Activated CD8-positive, alpha-beta memory T cell treated with anti-CD3 and anti-CD28 coated beads, Interleukin-2, amount 10 ng/mL, durations not matched to agents 7 days and 5 days (primary cell): ENCODE measurements at regions not wholly inside any gene's neighbourhood (a gene's known extent, or its start where the extent isn't known, plus 50 kb on each side); places are given as distances from the start of the nearest gene placed in this dataset.

Experiments used
- ATAC-seq: fragments of 150-1000 bp; cut with Tn5 transposase; one replicate; pipeline ENCODE4 v1.10.0; 2021; ENCODE audit warnings: moderate library complexity
- CTCF ChIA-PET: fragments of 350-600 bp; sonication (Branson Sonifier 250); formaldehyde crosslinking; loops from one replicate; lab custom pipeline; 2021; ENCODE audit warnings: antibody characterized with exemption; lab: Charles Lee
- DNase-seq: peaks from one replicate; pipeline ENCODE4 v3.0.0-alpha.2; 2020
- H3K27ac Mint-ChIP-seq: one replicate; pipeline ENCODE4 v1.8.0; 2021; ENCODE audit warnings: mild to moderate bottlenecking, mixed read lengths
- H3K27me3 Mint-ChIP-seq: one replicate; pipeline ENCODE4 v1.8.0; 2021; ENCODE audit warnings: mixed read lengths
- H3K36me3 Mint-ChIP-seq: one replicate; pipeline ENCODE4 v1.8.0; 2021; ENCODE audit warnings: mild to moderate bottlenecking, mixed read lengths
- H3K4me1 Mint-ChIP-seq: one replicate; pipeline ENCODE4 v1.8.0; 2021; ENCODE audit warnings: mixed read lengths
- H3K4me3 Mint-ChIP-seq: one replicate; pipeline ENCODE4 v1.8.0; 2021; ENCODE audit warnings: mild to moderate bottlenecking, moderate library complexity, mixed read lengths
- H3K9me3 Mint-ChIP-seq: one replicate; pipeline ENCODE4 v1.8.0; 2022; ENCODE audit warnings: low read depth, mixed read lengths

DNA sequence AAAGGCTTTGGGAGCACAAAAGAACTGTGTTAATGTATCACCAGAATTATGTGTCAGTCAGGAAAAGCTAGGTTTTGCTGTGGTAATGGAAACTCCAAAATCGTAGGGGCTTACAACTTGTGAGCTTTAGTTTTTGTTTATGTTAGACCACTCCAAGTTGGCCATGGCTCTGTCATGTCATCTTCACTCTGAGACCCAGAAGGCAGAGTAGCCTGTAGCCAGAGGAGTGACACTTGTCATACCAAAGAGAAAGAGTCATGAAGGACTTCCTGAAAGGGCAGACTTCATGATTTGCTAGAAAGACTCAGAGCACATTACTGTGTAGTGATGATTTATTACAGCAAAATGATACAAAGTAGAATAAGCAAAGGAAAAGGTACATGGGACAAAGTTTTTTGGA, 133.6 kb upstream of the SSTR1 start:
- Mint-ChIP-seq H3K4me3 (peak overlapping the region; percentile 22), H3K27ac (peak overlapping the region; percentile 72), H3K36me3 (peaks cover 4% of the 10 kb centered on the region), H3K27me3 (no peaks in the 10 kb centered on the region), H3K4me1 (peaks cover 40% of the 10 kb centered on the region), H3K9me3 (no peaks in the 10 kb centered on the region)
- no peak for DNase-seq
- peak; percentile 25 for ATAC-seq
- CTCF ChIA-PET: interaction anchor here (0.7 to 1.3 kb wide), 2 partner anchors 10 to 68 kb away, joined by 3 read pairs; no protein-coding TSS in a partner anchor

DNA sequence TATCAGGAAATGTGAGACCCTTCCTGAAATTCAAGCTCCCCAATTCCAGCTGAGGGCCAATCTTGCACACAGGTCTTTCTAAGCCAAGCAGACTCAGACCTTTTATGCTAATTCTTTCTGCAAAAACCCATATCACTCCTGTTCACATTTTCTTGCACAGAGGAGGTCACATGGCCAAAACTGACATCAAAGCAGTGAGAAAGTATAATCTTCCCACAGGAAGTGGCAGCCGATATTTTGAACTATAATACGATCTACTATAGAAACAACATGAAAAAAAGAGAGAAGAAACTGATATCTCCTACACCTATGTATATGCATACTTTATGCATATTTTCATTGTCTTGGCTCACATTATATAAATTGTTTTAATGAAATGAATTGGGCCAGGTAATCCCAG, 132.9 kb upstream of the SSTR1 start:
- ATAC-seq: peak; percentile 31
- CTCF ChIA-PET: no interaction called here
- H3K36me3 Mint-ChIP-seq: peaks cover 3% of the 10 kb centered on the region
- no peaks in the 10 kb centered on the region for H3K27me3 Mint-ChIP-seq
- DNase-seq: no peak
- H3K4me1 Mint-ChIP-seq: peaks cover 42% of the 10 kb centered on the region
- H3K9me3 Mint-ChIP-seq: peaks cover under 1% of the 10 kb centered on the region
- H3K4me3 Mint-ChIP-seq: peak overlapping the region; percentile 22
- peak overlapping the region; percentile 72 for H3K27ac Mint-ChIP-seq

DNA sequence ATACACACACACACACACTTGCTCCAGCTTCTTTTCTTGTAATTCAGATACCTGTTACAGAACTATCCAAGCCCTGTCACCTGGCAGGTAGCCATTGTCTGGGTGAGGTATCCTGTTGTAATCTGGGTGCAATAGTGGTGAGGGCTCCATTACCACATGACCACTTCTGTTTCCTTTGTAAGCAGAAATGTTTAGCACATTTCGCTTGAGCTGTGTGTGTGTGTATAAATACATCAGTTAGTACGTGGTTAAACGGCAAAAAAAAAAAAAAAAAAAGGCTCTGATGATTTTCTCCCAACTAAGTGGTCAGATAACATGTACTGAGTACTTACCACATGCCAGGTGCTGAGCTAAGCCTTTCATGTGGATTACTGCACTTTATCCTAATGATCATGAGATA, 129.3 kb upstream of the SSTR1 start:
- peaks cover 37% of the 10 kb centered on the region for H3K4me1 Mint-ChIP-seq
- H3K36me3 Mint-ChIP-seq: peaks cover 3% of the 10 kb centered on the region
- peaks cover 3% of the 10 kb centered on the region for H3K9me3 Mint-ChIP-seq
- ATAC-seq (peak; percentile 80), DNase-seq (peak; percentile 76)
- H3K27me3 Mint-ChIP-seq: no peaks in the 10 kb centered on the region
- CTCF ChIA-PET: interaction anchor here (1.5 kb wide), 1 partner anchor 13 kb away, joined by 6 read pairs; no protein-coding TSS in a partner anchor
- peak overlapping the region; percentile 29 for H3K27ac Mint-ChIP-seq
- H3K4me3 Mint-ChIP-seq: peak overlapping the region; percentile 3

DNA sequence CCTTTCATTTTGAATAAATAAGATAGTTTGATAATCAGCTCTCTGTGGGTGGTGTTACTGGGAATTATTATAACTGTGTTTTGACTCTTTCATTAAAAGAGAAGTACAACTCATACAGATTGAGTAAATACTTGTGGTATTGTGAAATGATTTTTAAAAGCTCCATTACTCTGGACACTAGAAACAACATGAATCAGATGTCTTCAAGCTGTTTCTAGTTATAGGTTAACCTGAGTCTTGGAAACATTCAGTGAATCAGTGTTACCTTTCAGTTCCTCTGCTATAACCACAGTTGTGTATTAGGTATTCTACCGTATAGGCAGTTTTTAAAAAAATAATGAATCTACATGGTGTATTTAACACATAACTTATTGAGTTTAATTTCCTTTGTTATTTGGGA, 128.4 kb upstream of the SSTR1 start:
- H3K27ac Mint-ChIP-seq: peak overlapping the region; percentile 30
- CTCF ChIA-PET: interaction anchor here (1.5 kb wide), 1 partner anchor 14 kb away, joined by 6 read pairs; no protein-coding TSS in a partner anchor

DNA sequence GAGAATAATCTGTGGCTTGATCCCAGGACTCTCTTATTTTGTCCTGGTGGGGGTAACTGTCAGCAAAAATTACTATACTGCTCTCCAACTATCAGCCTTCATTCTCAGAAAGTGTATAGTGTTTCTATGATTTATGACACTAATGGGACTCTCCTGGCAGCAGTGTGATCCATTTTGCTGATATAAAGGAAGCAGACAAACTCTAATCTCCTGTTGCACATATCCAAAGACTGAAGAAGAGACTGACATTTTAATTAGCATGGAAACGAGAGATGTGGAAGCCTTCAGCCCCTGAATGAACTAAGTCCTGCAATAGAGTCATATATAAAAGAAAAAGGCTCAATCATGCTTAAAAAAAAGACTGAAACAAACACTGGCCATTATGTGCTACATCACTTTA, 127.8 kb upstream of the SSTR1 start:
- no peak overlapping the region for H3K4me3 Mint-ChIP-seq
- H3K27me3 Mint-ChIP-seq: no peaks in the 10 kb centered on the region
- CTCF ChIA-PET: no interaction called here
- H3K36me3 Mint-ChIP-seq: peaks cover 3% of the 10 kb centered on the region
- ATAC-seq: no peak
- no peak overlapping the region for H3K27ac Mint-ChIP-seq
- peaks cover 3% of the 10 kb centered on the region for H3K9me3 Mint-ChIP-seq
- peaks cover 26% of the 10 kb centered on the region for H3K4me1 Mint-ChIP-seq
- no peak for DNase-seq

More for the DNA sequence above, 128.4 kb upstream of the SSTR1 start:
- Mint-ChIP-seq H3K4me1 (peaks cover 33% of the 10 kb centered on the region), H3K4me3 (no peak overlapping the region), H3K36me3 (peaks cover 3% of the 10 kb centered on the region), H3K27me3 (no peaks in the 10 kb centered on the region), H3K9me3 (peaks cover 3% of the 10 kb centered on the region)
- ATAC-seq (peak; percentile 21), DNase-seq (no peak)

DNA sequence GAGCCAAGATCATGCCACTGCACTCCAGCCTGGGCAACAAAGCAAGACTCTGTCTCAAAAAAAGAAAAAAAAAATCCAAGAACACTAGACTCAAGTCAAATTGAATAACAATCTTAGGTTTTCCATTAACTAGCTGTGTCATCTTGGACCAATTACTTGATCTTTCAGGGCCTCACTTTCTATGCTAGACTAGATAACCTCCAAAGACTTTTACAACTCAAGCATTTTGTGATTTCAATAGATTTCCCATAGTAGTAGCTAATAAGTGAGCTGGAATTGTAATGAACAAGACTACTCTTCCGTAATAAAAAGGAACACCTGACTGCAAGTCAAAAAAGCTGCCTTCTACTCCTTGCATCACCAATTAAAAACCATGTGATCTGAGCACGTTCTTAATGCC, 127.0 kb upstream of the SSTR1 start:
- ATAC-seq: no peak
- Mint-ChIP-seq H3K36me3 (peaks cover 3% of the 10 kb centered on the region), H3K4me3 (no peak overlapping the region), H3K27ac (no peak overlapping the region), H3K27me3 (no peaks in the 10 kb centered on the region), H3K4me1 (peaks cover 23% of the 10 kb centered on the region), H3K9me3 (peaks cover 3% of the 10 kb centered on the region)
- CTCF ChIA-PET: no interaction called here
- DNase-seq: no peak

DNA sequence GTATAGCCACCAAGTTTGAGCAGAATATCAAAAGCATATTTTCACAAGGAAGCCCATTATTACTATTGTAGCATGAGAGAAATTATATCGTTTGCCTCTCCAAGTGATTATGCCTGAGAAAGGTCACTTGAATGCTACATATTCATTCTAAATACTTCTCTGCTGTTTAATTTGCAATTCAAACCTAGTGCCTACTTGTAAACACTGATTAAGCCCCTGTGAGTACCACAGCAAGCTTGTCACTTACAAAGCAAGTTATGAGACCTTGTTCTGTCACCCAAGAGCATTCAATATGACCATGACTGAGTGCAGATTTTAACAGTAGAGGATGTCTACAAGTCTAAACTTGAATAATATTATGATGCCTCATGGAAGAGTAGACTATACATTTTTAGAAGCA, 124.7 kb upstream of the SSTR1 start:
- H3K27ac Mint-ChIP-seq: no peak overlapping the region
- DNase-seq (no peak), ATAC-seq (no peak)
- no peaks in the 10 kb centered on the region for H3K27me3 Mint-ChIP-seq
- peaks cover 19% of the 10 kb centered on the region for H3K4me1 Mint-ChIP-seq
- no peak overlapping the region for H3K4me3 Mint-ChIP-seq
- peaks cover 3% of the 10 kb centered on the region for H3K36me3 Mint-ChIP-seq
- peaks cover 3% of the 10 kb centered on the region for H3K9me3 Mint-ChIP-seq
- CTCF ChIA-PET: no interaction called here

DNA sequence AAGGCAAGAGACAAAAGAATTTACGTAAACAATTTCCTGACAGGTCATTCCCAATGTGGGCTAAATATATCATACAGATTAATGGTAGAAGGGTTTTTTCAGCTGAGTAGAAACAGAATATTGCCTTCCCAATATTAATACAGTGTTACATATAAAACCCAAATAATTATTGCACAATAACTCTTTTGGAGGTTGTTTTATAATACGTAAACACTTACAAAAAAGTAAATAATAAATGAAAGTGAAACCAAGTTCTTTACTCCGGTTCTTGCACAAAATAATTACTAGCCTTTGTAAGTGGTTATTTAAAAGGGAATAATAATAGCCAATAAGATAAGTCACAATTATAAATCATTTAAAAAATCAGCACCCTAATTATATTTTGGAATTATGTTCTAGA, 118.6 kb upstream of the SSTR1 start:
- DNase-seq (no peak), ATAC-seq (no peak)
- H3K9me3 Mint-ChIP-seq: peaks cover 21% of the 10 kb centered on the region
- CTCF ChIA-PET: interaction anchor here (1.0 kb wide), 1 partner anchor 32 kb away, joined by 3 read pairs; no protein-coding TSS in a partner anchor
- H3K27ac Mint-ChIP-seq: peak overlapping the region; percentile 77
- H3K4me1 Mint-ChIP-seq: no peaks in the 10 kb centered on the region
- H3K27me3 Mint-ChIP-seq: no peaks in the 10 kb centered on the region
- peaks cover 9% of the 10 kb centered on the region for H3K36me3 Mint-ChIP-seq
- peak overlapping the region; percentile 59 for H3K4me3 Mint-ChIP-seq

DNA sequence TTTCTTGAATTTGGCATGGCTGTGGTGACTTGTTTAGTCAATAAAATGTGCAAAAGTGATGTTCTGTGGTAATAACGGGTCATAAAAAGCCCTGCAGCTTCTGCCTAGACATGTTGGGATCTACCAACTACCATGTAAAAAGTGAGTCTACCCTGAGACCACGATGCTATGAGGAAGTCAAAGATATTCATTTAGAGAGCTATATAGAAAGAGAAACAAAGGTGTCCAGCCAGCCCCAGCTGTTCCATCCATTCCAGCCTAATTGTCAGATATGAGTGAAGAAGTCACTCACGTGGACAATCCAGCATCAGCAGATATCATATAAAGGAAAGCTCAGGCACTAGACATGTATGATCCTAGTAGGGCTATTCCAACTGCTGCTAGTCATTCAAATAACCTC, 117.2 kb upstream of the SSTR1 start:
- H3K4me3 Mint-ChIP-seq: no peak overlapping the region
- no peak overlapping the region for H3K27ac Mint-ChIP-seq
- no peaks in the 10 kb centered on the region for H3K27me3 Mint-ChIP-seq
- ATAC-seq (no peak), DNase-seq (no peak)
- CTCF ChIA-PET: no interaction called here
- H3K36me3 Mint-ChIP-seq: peaks cover 13% of the 10 kb centered on the region
- peaks cover 24% of the 10 kb centered on the region for H3K9me3 Mint-ChIP-seq
- H3K4me1 Mint-ChIP-seq: no peaks in the 10 kb centered on the region

DNA sequence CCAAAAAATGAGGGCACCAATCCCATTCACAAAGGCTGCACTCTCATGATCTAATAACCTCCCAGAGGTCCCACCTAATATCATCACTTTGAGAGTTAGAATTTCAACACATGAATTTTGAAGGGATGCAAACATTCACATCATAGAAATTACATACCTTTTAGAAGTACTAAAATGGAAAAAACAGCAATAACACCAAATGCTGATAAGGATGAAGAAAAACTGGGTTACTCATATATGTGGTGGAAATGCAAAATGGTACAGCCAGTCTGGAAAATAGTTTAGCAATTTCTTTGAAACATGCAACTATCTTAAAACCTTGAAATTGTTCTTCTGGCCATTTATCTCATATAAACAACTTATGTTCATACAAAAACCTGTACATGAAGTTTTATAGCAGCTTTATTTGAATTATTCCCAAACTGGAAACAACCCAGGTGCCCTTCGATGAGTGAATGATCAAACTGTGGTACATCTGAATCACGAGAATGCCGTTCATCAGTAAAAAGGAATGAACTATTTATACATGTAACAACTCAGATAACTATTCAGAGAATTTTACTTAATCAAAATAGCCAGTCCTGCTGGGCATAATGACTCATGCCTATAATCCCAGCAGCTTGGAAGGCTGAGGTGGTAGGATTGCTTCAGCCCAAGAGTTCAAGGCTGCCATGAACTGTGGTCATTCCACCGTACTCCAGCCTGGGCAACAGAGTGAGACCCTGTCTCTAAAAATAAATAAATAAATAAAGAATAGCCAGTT, 109.4 kb upstream of the SSTR1 start:
- Mint-ChIP-seq H3K4me1 (peaks cover 2% of the 10 kb centered on the region), H3K27me3 (no peaks in the 10 kb centered on the region)
- no peak for ATAC-seq

DNA sequence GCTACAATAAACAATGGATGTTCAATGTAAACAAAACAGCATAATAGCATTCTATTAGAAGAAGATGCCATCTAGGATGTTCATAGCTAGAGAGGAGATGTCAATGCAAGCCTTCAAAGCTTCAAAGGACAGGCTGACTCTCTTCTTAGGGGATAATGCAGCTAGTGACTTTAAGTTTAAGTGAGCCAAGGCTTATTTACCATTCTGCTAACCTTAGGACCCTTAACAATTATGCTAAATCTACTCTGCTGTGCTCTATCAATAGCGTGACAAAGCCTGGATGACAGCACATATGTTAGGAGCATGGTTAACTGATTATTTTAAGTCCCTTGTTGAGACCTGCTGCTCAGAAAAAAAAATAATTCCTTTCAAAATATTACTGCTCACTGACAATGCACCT, 106.0 kb upstream of the SSTR1 start:
- Mint-ChIP-seq H3K4me3 (no peak overlapping the region), H3K27ac (no peak overlapping the region), H3K27me3 (no peaks in the 10 kb centered on the region), H3K4me1 (peaks cover 9% of the 10 kb centered on the region), H3K36me3 (no peaks in the 10 kb centered on the region), H3K9me3 (peaks cover 9% of the 10 kb centered on the region)
- DNase-seq (no peak), ATAC-seq (no peak)
- CTCF ChIA-PET: no interaction called here

More for the DNA sequence above, 109.4 kb upstream of the SSTR1 start:
- CTCF ChIA-PET: no interaction called here
- peaks cover 13% of the 10 kb centered on the region for H3K9me3 Mint-ChIP-seq
- H3K36me3 Mint-ChIP-seq: peaks cover 7% of the 10 kb centered on the region
- DNase-seq: no peak
- H3K4me3 Mint-ChIP-seq: no peak overlapping the region
- no peak overlapping the region for H3K27ac Mint-ChIP-seq

DNA sequence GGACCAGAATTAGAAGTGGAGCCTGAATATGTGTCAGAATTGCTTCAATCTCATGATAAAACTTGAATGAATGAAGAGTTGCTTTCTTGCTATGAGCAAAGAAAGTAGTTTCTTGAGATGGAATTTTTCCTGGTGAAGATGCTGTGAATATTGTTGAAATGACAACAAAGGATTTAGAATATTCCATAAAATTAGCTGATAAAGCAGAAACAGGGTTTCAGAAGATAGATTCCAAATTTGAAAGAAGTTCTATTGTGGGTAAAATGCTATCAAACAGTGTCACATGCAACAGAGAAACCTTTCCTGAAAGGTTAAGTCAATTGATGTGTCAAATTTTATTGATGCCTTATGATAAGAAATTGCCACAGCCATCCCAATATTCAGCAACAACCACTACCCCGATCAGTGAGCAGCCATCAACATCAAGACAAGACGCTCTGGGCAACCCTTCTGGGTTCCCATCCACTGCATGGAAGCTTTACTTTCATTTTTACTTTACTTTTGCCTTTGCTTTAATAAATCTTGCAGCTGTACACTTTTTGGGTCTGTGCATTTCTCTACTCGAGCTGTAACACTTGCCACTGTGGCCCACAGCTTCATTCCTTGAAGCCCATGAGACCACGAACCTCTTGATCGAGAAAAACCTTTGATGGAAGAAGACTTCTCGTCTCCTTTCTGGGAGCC, 104.0 kb upstream of the SSTR1 start:
- H3K4me3 Mint-ChIP-seq: peak overlapping the region; percentile 30
- peak; percentile 58 for ATAC-seq

DNA sequence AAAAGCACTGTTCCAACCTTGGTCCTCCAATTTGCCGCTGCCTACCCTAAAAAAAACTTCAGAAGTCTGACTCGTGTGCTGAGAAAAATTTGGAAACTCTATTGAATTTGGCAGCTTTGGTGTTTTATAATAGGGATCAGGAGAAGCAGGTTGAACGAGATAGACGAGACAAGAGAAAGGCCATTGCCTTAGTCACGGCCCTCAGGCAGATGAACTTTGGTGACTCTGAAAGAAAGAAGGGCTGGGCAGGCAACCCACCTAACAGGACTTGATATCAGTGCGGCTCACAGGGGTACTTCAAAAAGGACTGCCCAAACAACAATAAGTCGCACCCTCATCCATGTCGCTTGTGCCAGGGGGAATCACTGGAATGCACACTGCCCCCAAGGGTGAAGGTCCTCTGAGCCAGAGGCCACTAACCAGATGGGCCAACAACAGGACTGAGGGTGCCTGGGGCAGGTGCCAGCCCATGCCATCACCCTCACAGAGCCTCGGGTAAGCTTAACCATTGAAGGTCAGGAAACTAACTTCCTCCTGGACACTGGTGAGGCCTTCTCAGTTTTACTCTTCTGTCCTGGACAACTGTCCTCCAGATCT, 102.5 kb upstream of the SSTR1 start:
- no peak for DNase-seq
- Mint-ChIP-seq H3K4me3 (no peak overlapping the region), H3K27ac (no peak overlapping the region), H3K36me3 (peaks cover 4% of the 10 kb centered on the region), H3K27me3 (no peaks in the 10 kb centered on the region), H3K9me3 (peaks cover 11% of the 10 kb centered on the region), H3K4me1 (peaks cover 16% of the 10 kb centered on the region)
- ATAC-seq: no peak
- CTCF ChIA-PET: no interaction called here

More for the DNA sequence above, 104.0 kb upstream of the SSTR1 start:
- peaks cover 14% of the 10 kb centered on the region for H3K9me3 Mint-ChIP-seq
- H3K27ac Mint-ChIP-seq: peak overlapping the region; percentile 50
- H3K27me3 Mint-ChIP-seq: no peaks in the 10 kb centered on the region
- H3K4me1 Mint-ChIP-seq: peaks cover 16% of the 10 kb centered on the region
- DNase-seq: no peak
- CTCF ChIA-PET: no interaction called here
- H3K36me3 Mint-ChIP-seq: peaks cover 4% of the 10 kb centered on the region
